ENCODE measurements at regions not wholly inside any gene's neighbourhood (a gene's known extent, or its start where the extent isn't known, plus 50 kb on each side); places are given as distances from the start of the nearest gene placed in this dataset.

DNA sequence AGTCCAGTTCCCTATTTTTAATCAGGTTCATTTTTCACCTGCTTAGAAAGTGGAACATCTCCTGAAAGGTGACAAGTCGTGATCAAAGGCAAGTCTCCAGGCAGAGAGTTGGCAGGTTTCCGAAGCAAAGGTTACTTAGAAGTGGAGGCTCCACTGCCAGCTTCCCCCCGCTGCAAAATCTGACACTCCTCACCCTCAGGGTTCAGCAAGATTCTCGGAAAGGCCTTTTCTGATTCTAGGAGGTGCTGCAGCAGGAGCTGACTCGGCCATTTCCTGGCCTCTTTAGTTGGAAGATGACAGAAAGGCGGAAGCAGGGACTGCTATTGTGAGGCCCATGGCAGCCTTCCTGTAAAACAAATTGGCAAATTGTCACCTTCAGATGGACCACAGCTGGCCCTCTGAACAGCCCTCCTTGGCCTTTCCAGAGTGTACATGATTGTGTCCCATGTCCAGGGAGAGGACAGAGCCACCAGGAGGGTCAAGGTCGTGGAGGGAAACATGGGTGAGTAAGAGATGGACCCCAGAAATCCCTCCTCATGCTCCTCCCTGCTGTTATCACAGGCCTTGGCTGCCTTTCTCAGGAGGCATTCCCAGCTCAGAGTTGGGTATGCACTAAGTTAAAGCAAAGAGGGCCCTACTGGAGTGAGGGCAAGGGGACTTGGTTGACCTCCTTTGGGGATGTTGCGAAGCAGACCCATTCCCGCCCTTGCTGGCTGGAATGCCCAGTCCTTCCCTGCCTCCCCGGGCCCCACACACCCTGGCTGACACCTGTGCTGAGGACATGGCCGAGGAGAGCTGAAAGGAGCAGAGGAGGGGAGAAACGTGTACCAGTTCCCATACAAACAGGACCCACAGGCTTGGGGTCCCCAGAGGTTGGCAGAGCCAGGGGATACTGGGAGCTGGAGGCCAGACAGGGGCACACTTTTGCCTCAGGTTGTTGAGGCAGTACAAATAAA lies 115.5 kb upstream of the IRF2BP2 start (continued):
- TF ChIP-seq CBX5 (IDR thresholded peaks at IDR 0.05; ENCODE audit: borderline replicate concordance, low read depth), result no peak
- TF ChIP-seq, protein P1, sequence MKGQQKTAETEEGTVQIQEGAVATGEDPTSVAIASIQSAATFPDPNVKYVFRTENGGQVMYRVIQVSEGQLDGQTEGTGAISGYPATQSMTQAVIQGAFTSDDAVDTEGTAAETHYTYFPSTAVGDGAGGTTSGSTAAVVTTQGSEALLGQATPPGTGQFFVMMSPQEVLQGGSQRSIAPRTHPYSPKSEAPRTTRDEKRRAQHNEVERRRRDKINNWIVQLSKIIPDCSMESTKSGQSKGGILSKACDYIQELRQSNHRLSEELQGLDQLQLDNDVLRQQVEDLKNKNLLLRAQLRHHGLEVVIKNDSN (CRISPR knock-in tag; IDR thresholded peaks at IDR 0.05), result no peak
- TF ChIP-seq SRF (CRISPR knock-in tag; IDR thresholded peaks at IDR 0.05), result no peak
- no peak for TF ChIP-seq DNMT1 (IDR thresholded peaks at IDR 0.05)
- TF ChIP-seq ETV6 (IDR thresholded peaks at IDR 0.05; ENCODE audit: borderline replicate concordance in 1 of 2, low read depth in 2 of 2, low read length in 1 of 2), result no peak
- no peak for TF ChIP-seq ETV6 (CRISPR knock-in tag; IDR thresholded peaks at IDR 0.05; ENCODE audit: borderline replicate concordance)
- TF ChIP-seq RAD21 (CRISPR knock-in tag; conservative IDR thresholded peaks at IDR 0.05 in 1 of 2, IDR thresholded peaks at IDR 0.05 in 1 of 2), result no peak; a peak in 1 of 4 replicates
- TF ChIP-seq, protein P2, sequence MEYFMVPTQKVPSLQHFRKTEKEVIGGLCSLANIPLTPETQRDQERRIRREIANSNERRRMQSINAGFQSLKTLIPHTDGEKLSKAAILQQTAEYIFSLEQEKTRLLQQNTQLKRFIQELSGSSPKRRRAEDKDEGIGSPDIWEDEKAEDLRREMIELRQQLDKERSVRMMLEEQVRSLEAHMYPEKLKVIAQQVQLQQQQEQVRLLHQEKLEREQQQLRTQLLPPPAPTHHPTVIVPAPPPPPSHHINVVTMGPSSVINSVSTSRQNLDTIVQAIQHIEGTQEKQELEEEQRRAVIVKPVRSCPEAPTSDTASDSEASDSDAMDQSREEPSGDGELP (CRISPR knock-in tag; IDR thresholded peaks at IDR 0.05; ENCODE audit: borderline replicate concordance), result peak; percentile 23; the same call in 1 of the 2 replicates
- no peak for TF ChIP-seq HDGF (IDR thresholded peaks at IDR 0.05)
- no peak for TF ChIP-seq CBFA2T3 (IDR thresholded peaks at IDR 0.05)
- no peak for TF ChIP-seq CBX1 (IDR thresholded peaks at IDR 0.05; ENCODE audit: low read depth)
- peak in 1 of 3 experiments; percentile 82 for TF ChIP-seq YY1 (IDR thresholded peaks at IDR 0.05; ENCODE audit: borderline replicate concordance in 1 of 3, control insufficient read depth in 1 of 3, extremely low read depth in 1 of 3, insufficient read depth in 3 of 3, insufficient read length in 1 of 3, insufficient replicate concordance in 2 of 3, low read depth in 1 of 3, low read length in 2 of 3)
- TF ChIP-seq DPF2 (IDR thresholded peaks at IDR 0.05), result 0 out of 2 replicates have a peak, but pooled peaks have one; percentile 6
- TF ChIP-seq PML (IDR thresholded peaks at IDR 0.05; ENCODE audit: low read length), result no peak
- TF ChIP-seq, protein P3, sequence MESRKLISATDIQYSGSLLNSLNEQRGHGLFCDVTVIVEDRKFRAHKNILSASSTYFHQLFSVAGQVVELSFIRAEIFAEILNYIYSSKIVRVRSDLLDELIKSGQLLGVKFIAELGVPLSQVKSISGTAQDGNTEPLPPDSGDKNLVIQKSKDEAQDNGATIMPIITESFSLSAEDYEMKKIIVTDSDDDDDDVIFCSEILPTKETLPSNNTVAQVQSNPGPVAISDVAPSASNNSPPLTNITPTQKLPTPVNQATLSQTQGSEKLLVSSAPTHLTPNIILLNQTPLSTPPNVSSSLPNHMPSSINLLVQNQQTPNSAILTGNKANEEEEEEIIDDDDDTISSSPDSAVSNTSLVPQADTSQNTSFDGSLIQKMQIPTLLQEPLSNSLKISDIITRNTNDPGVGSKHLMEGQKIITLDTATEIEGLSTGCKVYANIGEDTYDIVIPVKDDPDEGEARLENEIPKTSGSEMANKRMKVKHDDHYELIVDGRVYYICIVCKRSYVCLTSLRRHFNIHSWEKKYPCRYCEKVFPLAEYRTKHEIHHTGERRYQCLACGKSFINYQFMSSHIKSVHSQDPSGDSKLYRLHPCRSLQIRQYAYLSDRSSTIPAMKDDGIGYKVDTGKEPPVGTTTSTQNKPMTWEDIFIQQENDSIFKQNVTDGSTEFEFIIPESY (CRISPR knock-in tag; IDR thresholded peaks at IDR 0.05), result no peak
- TF ChIP-seq, protein P4, sequence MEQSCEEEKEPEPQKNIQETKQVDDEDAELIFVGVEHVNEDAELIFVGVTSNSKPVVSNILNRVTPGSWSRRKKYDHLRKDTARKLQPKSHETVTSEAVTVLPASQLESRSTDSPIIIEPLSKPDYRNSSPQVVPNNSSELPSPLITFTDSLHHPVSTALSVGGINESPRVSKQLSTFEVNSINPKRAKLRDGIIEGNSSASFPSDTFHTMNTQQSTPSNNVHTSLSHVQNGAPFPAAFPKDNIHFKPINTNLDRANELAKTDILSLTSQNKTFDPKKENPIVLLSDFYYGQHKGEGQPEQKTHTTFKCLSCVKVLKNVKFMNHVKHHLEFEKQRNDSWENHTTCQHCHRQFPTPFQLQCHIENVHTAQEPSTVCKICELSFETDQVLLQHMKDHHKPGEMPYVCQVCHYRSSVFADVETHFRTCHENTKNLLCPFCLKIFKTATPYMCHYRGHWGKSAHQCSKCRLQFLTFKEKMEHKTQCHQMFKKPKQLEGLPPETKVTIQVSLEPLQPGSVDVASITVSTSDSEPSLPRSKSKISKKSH (CRISPR knock-in tag; IDR thresholded peaks at IDR 0.05), result no peak
- TF ChIP-seq ZBTB1 (CRISPR knock-in tag; IDR thresholded peaks at IDR 0.05; ENCODE audit: borderline replicate concordance, low read depth), result no peak
- 0 out of 2 replicates have a peak, but pooled peaks have one; percentile 15 for TF ChIP-seq RB1 (IDR thresholded peaks at IDR 0.05; ENCODE audit: low read depth)
- TF ChIP-seq, protein P5, sequence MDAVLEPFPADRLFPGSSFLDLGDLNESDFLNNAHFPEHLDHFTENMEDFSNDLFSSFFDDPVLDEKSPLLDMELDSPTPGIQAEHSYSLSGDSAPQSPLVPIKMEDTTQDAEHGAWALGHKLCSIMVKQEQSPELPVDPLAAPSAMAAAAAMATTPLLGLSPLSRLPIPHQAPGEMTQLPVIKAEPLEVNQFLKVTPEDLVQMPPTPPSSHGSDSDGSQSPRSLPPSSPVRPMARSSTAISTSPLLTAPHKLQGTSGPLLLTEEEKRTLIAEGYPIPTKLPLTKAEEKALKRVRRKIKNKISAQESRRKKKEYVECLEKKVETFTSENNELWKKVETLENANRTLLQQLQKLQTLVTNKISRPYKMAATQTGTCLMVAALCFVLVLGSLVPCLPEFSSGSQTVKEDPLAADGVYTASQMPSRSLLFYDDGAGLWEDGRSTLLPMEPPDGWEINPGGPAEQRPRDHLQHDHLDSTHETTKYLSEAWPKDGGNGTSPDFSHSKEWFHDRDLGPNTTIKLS (IDR thresholded peaks at IDR 0.05; ENCODE audit: borderline replicate concordance, low read depth), result no peak
- no peak for TF ChIP-seq SMAD2 (IDR thresholded peaks at IDR 0.05; ENCODE audit: low read depth, low read length)

Measured in K562 (cell line).